Umbilical cord (tissue), 1 donor: ENCODE measurements at regions not wholly inside any gene's neighbourhood (a gene's known extent, or its start where the extent isn't known, plus 50 kb on each side); places are given as distances from the start of the nearest gene placed in this dataset.

Source experiments
- DNase-seq: peaks from one replicate; pipeline ENCODE4 v3.0.0-alpha.2; 2015; ENCODE audit warnings: low spot score

- no peak for DNase-seq
Observed at GRCh38 chr9:82582693-82583092, 480.2 kb downstream of the RASEF start.

GRCh38 chr9:82583524-82583923 is 479.4 kb downstream of the RASEF start:
- DNase-seq, result no peak

GRCh38 chr9:82584349-82584863 is 478.5 kb downstream of the RASEF start:
- no peak for DNase-seq

- no peak for DNase-seq
Observed at GRCh38 chr9:82586918-82587356, 476.0 kb downstream of the RASEF start.

- peak; percentile 32 for DNase-seq
Observed at GRCh38 chr9:82588301-82589180, 474.4 kb downstream of the RASEF start.

GRCh38 chr9:82590845-82591244 is 472.1 kb downstream of the RASEF start:
- DNase-seq, result no peak

GRCh38 chr9:82593501-82593900 is 469.4 kb downstream of the RASEF start:
- no peak for DNase-seq

- DNase-seq, result peak; percentile 21
Observed at GRCh38 chr9:82597241-82598203, 465.4 kb downstream of the RASEF start.

GRCh38 chr9:82598241-82599039 is 464.5 kb downstream of the RASEF start:
- DNase-seq, result no peak

GRCh38 chr9:82599336-82599949 is 463.5 kb downstream of the RASEF start:
- no peak for DNase-seq

GRCh38 chr9:82600536-82601292 is 462.2 kb downstream of the RASEF start:
- DNase-seq, result no peak

GRCh38 chr9:82601293-82601771 is 461.6 kb downstream of the RASEF start:
- peak; percentile 92 for DNase-seq

GRCh38 chr9:82604947-82605656 is 457.8 kb downstream of the RASEF start:
- peak; percentile 87 for DNase-seq

- DNase-seq, result no peak
Observed at GRCh38 chr9:82605657-82606031, 457.3 kb downstream of the RASEF start.

- DNase-seq, result peak; percentile 65
Observed at GRCh38 chr9:82606071-82606470, 456.9 kb downstream of the RASEF start.

GRCh38 chr9:82606492-82607382 is 456.2 kb downstream of the RASEF start:
- DNase-seq, result peak; percentile 82

- no peak for DNase-seq
Observed at GRCh38 chr9:82608487-82608886, 454.5 kb downstream of the RASEF start.

GRCh38 chr9:82612942-82613341 is 450.0 kb downstream of the RASEF start:
- DNase-seq, result no peak
